Stimulated activated CD4-positive, alpha-beta T cell treated with anti-CD3 and anti-CD28 coated beads, Interleukin-4, amount 100 ng/mL, for 1 hour (primary cell): ENCODE measurements at regions not wholly inside any gene's neighbourhood (a gene's known extent, or its start where the extent isn't known, plus 50 kb on each side); places are given as distances from the start of the nearest gene placed in this dataset.

Experiments used
- DNase-seq: peaks from one replicate; pipeline ENCODE4 v3.0.0-alpha.2; 2020

DNA sequence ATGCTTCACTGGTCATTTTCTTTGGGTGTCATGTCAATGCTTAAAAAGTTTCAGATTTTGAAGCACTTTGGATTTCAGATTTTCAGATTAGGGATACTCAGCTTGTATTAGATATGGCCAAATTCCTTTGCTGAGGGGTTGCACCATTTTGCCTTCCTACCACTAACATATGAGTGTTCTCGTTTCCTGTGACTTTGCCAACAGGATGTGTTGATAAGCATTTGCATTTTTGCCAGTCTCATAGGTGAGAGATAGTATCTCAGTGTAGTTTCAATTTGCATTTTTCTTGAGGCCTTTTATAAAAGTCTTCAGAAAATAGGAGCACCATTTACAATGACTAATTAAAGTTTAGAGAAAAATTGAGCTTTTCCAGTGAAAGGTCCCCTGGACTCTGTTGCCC, 71.6 kb upstream of the CLCN4 start:
- DNase-seq = no peak

- DNase-seq = no peak
Measured at GRCh38 chrX:10086676-10087075, 70.1 kb upstream of the CLCN4 start.

DNA sequence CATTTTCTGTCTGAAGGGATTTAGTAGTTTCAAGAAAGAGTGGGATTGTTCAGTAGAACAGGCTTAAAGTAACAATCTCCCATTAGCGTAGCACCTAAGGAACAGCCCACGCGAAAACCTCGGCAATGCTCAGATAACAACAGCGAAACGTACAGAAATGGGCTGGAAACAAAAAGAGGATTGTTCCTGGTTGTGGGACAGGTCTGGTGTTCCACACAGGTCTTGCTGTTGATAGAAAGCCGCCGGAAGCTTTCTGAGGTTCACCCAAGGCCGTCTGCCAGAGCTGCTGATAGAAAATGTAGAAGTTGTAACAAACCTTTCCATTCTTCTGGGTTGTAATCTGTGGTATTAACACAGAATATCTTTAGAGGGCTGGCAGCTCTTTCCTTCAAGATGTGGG, 69.4 kb upstream of the CLCN4 start:
- DNase-seq = no peak

DNA sequence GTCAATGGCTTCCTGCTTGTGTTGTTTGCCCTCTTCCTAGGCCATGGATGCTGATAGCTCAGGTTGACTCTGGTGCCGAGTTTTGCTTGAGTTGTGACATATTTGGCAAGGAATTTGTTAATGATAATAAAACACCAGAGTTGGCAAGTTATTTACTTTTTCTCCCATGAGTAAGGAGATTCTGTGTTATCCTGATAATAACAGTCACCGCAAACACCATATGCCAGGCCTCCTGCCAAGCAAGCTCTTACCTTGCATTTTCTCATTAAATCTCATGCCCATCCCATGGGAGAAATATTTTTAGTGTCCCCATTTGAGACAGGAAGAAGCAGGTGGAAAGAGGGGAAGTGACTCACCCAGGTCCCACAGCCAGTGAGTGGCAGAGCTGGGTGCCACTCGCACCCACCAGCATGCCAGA, 67.4 kb upstream of the CLCN4 start:
- no peak for DNase-seq

- DNase-seq = no peak
Measured at GRCh38 chrX:10090319-10090718, 66.5 kb upstream of the CLCN4 start.

DNA sequence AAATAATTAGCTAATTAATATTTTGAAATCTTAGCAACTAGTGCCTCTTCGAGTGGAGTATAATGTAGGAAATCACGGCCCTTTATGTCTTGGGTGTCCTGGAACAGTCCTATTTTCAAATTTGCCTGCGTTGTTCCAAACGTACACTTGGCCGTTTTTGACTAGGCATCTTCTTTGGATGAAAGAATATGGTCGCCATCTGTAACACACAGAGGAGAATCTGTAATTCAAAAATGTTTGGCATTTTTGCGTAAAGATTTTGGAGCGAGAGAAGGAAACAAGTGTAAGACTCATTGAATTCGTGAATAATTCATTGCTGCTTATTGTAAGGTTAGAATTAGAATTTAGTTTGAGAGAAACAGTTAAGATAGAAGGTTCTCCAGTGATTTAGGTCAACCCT, 61.5 kb upstream of the CLCN4 start:
- DNase-seq = no peak

DNA sequence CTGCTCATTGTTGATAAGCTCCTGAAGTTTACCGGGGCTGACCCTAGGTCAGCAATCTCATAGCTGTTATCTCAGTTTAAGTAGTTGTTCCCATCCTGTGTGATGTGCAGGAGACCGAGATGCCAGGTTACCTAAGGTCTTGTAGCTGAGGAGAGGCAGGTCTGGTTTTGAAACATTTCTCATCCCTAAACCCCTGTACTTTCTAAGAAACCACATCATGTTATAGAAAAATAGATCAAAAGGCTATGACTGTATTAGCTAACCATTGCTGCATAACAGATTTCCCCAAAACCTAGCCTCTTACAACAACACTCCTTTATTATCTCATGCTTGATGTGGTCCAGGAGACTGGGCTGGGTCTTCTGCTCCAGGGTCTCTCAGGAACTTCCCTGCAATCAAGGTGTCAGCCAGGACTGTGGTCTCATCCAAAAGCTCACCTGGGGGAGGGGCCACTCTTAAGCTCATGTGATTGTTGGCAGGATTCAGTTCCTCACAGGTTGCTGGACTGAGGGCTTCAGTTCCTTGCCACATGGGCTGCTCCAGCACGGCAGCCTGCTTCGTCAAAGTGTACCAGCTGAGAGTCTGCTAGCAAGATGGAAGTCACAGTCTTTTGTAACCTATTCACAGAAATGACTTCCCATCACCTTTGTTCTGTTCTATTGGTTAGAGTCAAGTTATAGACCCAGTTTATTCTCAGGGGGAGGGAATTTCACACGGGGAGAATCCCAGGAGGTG, 60.9 kb upstream of the CLCN4 start:
- no peak for DNase-seq

- DNase-seq = peak; percentile 61
Measured at GRCh38 chrX:10098270-10098713, 58.5 kb upstream of the CLCN4 start.

DNA sequence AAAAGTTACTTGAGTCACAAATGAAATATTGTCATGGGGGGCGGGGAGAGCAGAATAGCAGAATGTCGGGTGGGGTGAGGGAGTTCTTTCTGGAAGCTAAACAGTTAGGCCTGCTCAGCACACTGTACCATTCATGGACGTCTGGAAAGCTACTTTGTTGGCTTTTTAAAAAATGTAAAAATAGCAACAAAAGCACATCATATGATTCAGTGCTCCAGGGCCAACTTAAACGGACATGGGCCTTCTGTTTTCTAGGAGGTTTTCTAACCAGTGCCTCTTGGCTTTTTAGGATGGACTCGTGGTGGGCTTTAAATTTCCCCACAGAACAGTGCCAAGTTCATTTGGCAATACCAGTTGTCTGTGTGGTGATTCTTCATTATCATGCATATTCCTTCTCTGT, 57.4 kb upstream of the CLCN4 start:
- no peak for DNase-seq

GRCh38 chrX:10101269-10101668, 55.5 kb upstream of the CLCN4 start:
- DNase-seq = no peak

DNA sequence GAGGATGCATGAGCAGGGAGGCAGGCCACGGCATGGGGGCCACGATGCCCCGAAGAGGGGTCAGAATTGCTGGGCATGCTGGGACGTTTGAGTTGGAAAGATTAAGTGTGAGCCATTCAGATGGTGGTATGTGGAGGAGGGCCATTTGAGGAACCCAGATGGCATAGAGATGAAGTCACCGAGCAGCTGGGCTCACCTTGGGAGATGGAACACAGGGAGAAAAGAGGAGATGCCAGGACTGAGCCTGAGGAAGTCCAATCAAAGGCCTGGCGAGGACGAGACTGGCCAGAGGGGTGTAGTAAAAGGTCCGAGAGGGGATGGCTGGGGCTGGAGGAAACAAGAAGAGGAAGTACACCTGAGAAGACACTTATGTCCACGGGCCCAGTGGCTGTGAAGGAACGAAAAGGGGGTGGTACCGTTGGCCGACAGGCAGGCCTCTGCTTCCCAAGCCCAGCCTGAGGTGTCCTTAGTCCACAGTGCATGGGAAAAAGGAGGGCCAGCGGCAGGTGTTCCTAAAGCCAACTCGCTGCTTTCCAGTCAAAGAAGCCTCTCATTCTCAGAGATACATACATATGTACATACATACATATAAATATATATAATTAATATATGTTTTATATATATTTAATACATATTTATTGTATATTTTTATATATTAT, 54.6 kb upstream of the CLCN4 start:
- no peak for DNase-seq

GRCh38 chrX:10103023-10103422, 53.8 kb upstream of the CLCN4 start:
- no peak for DNase-seq

GRCh38 chrX:10104958-10105658, 51.7 kb upstream of the CLCN4 start:
- no peak for DNase-seq

- DNase-seq = peak; percentile 54
Measured at GRCh38 chrX:10106806-10107205, 50.0 kb upstream of the CLCN4 start.
